Trophoblast cell (in vitro differentiated cells and primary cell): ENCODE measurements at regions not wholly inside any gene's neighbourhood (a gene's known extent, or its start where the extent isn't known, plus 50 kb on each side); places are given as distances from the start of the nearest gene placed in this dataset.

Experiments
- DNase-seq, 2 donors: peaks; one replicate each; pipeline ENCODE4 v3.0.0-alpha.2; 2016
- H2AFZ ChIP-seq: 2 replicates; pipeline ENCODE4 v1.6.1; 2013; ENCODE audit warnings: low read length, moderate library complexity, mild to moderate bottlenecking; ENCODE audit not compliant: insufficient read depth, poor library complexity
- H2AK5ac ChIP-seq: 2 replicates; pipeline ENCODE4 v1.6.1; 2013; ENCODE audit warnings: mild to moderate bottlenecking, low read length
- H2BK120ac ChIP-seq: 2 replicates; pipeline ENCODE4 v1.6.1; 2013; ENCODE audit warnings: low read length, mild to moderate bottlenecking, moderate library complexity; ENCODE audit not compliant: insufficient read depth, poor library complexity
- H2BK12ac ChIP-seq: 2 replicates; pipeline ENCODE4 v1.6.1; 2013; ENCODE audit warnings: mild to moderate bottlenecking, low read length, moderate library complexity
- H2BK5ac ChIP-seq: 2 replicates; pipeline ENCODE4 v1.6.1; 2013; ENCODE audit warnings: low read length, low read depth, moderate library complexity, mild to moderate bottlenecking; ENCODE audit not compliant: poor library complexity
- H3K14ac ChIP-seq: 2 replicates; pipeline ENCODE4 v1.6.1; 2013; ENCODE audit warnings: mild to moderate bottlenecking, low read length
- H3K18ac ChIP-seq: 2 replicates; pipeline ENCODE4 v1.6.1; 2013; ENCODE audit warnings: mild to moderate bottlenecking, low read length
- H3K23ac ChIP-seq: 2 replicates; pipeline ENCODE4 v1.6.1; 2013; ENCODE audit warnings: low read length
- H3K27ac ChIP-seq: 2 replicates; pipeline ENCODE4 v1.5.1; 2013; ENCODE audit warnings: low read depth, mild to moderate bottlenecking, inconsistent platforms, low read length, moderate library complexity
- H3K27me3 ChIP-seq: 2 replicates; pipeline ENCODE4 v1.6.1; 2013; ENCODE audit warnings: inconsistent platforms, mild to moderate bottlenecking, low read length, moderate library complexity; ENCODE audit not compliant: insufficient read depth
- H3K36me3 ChIP-seq, 2 experiments: 1 replicate in 1 of 2; 2 replicates in 1 of 2; pipeline ENCODE4 v1.6.1; 2013; ENCODE audit warnings: low read length in 2 of 2, mild to moderate bottlenecking in 2 of 2, moderate library complexity in 1 of 2; ENCODE audit not compliant: insufficient read depth in 2 of 2, control insufficient read depth in 1 of 2
- H3K4ac ChIP-seq: 2 replicates; pipeline ENCODE4 v1.6.1; 2013; ENCODE audit warnings: low read depth, mild to moderate bottlenecking, low read length, moderate library complexity
- H3K4me1 ChIP-seq, 2 experiments: 1 replicate in 1 of 2; 2 replicates in 1 of 2; pipeline ENCODE4 v1.6.1; 2013; ENCODE audit warnings: low read length in 2 of 2, mild to moderate bottlenecking in 2 of 2, moderate library complexity in 1 of 2; ENCODE audit not compliant: insufficient read depth in 2 of 2, control insufficient read depth in 1 of 2
- H3K4me2 ChIP-seq: 2 replicates; pipeline ENCODE4 v1.6.1; 2013; ENCODE audit warnings: inconsistent platforms, mild to moderate bottlenecking, low read length, moderate library complexity
- H3K4me3 ChIP-seq: 2 replicates; pipeline ENCODE4 v1.5.1; 2013; ENCODE audit warnings: mild to moderate bottlenecking, low read depth, low read length, inconsistent platforms
- H3K79me1 ChIP-seq: one replicate; pipeline ENCODE4 v1.6.1; 2013; ENCODE audit warnings: low read length
- H3K79me2 ChIP-seq: 2 replicates; pipeline ENCODE4 v1.6.1; 2013; ENCODE audit warnings: low read length, mild to moderate bottlenecking; ENCODE audit not compliant: control insufficient read depth, insufficient read depth, poor library complexity
- H3K9ac ChIP-seq: 2 replicates; pipeline ENCODE4 v1.6.1; 2013; ENCODE audit warnings: mild to moderate bottlenecking, low read length
- H3K9me3 ChIP-seq: 2 replicates; pipeline ENCODE4 v1.6.1; 2013; ENCODE audit warnings: low read depth, mild to moderate bottlenecking, control low read depth, inconsistent platforms, low read length; ENCODE audit not compliant: insufficient read depth
- H4K12ac ChIP-seq: 2 replicates; pipeline ENCODE4 v1.6.1; 2013; ENCODE audit warnings: low read depth, mild to moderate bottlenecking, low read length, moderate library complexity
- H4K8ac ChIP-seq: 2 replicates; pipeline ENCODE4 v1.6.1; 2013; ENCODE audit warnings: low read depth, mild to moderate bottlenecking, low read length, moderate library complexity
- H4K91ac ChIP-seq: one replicate; pipeline ENCODE4 v1.6.1; 2013; ENCODE audit warnings: low read depth, mild to moderate bottlenecking, low read length, moderate library complexity
- WGBS: extraction: QIAGEN DNeasy Blood & Tissue Kit; methylation state at CpG from one replicate; pipeline ENCODE4 v1.1.7; 2013; ENCODE audit warnings: missing lambda C conversion rate; ENCODE audit not compliant: insufficient read length, insufficient coverage; ENCODE audit errors: extremely low coverage; 5-methylcytosine and 5-hydroxymethylcytosine counted together

DNA sequence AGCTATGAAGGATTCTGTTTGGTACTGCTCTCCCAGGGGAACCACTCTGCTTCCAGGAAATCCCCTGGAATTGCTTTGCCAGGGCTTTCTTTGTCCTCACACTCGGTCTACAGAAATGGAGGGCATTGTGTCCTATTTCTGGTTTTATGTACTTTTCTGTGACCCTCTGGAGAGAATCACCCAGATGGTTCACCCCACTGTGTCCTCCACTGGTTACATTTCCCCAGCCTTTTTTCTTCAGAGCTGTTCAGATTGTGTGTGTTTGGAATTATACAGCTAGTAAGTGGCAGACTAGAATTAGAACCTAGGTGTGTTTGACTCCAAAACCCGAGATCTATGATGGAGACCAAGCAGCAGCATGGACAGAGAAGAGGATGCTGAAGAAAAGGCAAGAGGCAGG is 80.8 kb downstream of the CD164 start:
- WGBS: no CpG with 5 or more reads among the region's 2 CpGs
- no peak overlapping the region for H4K91ac ChIP-seq
- no peak overlapping the region for H4K12ac ChIP-seq
- peak overlapping the region; percentile 28 for H2BK12ac ChIP-seq
- no peak overlapping the region for H3K14ac ChIP-seq
- H3K27me3 ChIP-seq: no peaks in the 10 kb centered on the region
- no peaks in the 10 kb centered on the region for H3K79me2 ChIP-seq
- H2BK5ac ChIP-seq: no peak overlapping the region
- no peak for DNase-seq
- no peak overlapping the region for H3K27ac ChIP-seq
- no peaks in the 10 kb centered on the region for H3K79me1 ChIP-seq
- no peak overlapping the region for H2AFZ ChIP-seq
- H3K9me3 ChIP-seq: no peaks in the 10 kb centered on the region
- no peak overlapping the region for H2BK120ac ChIP-seq
- H3K4me3 ChIP-seq: no peak overlapping the region
- no peak overlapping the region for H3K23ac ChIP-seq
- no peak overlapping the region for H3K4ac ChIP-seq
- no peak overlapping the region for H4K8ac ChIP-seq
- no peak overlapping the region for H3K18ac ChIP-seq
- no peaks in the 10 kb centered on the region for H3K36me3 ChIP-seq
- no peak overlapping the region for H3K9ac ChIP-seq
- no peak overlapping the region for H2AK5ac ChIP-seq
- H3K4me2 ChIP-seq: no peak overlapping the region
- peaks cover 8 to 12% of the 10 kb centered on the region in 2 experiments for H3K4me1 ChIP-seq

DNA sequence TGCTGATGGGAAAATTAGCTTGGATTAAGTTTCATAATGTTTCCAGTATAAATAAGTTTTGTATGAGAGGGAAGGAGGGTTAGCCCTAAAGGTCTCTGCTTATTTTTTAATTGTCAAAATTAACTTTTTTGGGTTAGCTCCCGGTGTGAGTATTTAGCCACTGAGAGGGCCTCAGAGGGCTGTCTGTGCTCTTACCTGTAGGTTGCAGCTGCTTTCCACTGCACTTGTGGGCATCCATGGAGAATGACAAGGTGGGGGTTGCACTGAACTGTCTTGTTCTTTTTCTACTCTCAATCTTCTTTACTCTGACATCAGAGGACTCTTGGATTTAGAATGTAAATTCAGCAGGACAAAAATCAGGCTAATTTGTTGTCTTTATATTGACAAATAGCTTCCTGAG is 81.4 kb downstream of the CD164 start:
- no peaks in the 10 kb centered on the region for H3K79me1 ChIP-seq
- no peak overlapping the region for H2AK5ac ChIP-seq
- no peaks in the 10 kb centered on the region for H3K36me3 ChIP-seq
- H3K79me2 ChIP-seq: no peaks in the 10 kb centered on the region
- no peak overlapping the region for H3K4ac ChIP-seq
- DNase-seq: no peak
- no peak overlapping the region for H4K12ac ChIP-seq
- no peak overlapping the region for H4K91ac ChIP-seq
- H3K27ac ChIP-seq: no peak overlapping the region
- peaks cover 8 to 12% of the 10 kb centered on the region in 2 experiments for H3K4me1 ChIP-seq
- no peak overlapping the region for H3K14ac ChIP-seq
- H3K4me2 ChIP-seq: no peak overlapping the region
- H2AFZ ChIP-seq: no peak overlapping the region
- no peak overlapping the region for H2BK12ac ChIP-seq
- no peak overlapping the region for H3K23ac ChIP-seq
- no peak overlapping the region for H3K4me3 ChIP-seq
- no peak overlapping the region for H3K18ac ChIP-seq
- no peaks in the 10 kb centered on the region for H3K27me3 ChIP-seq
- WGBS: no CpG with 5 or more reads among the region's 1 CpG
- H4K8ac ChIP-seq: no peak overlapping the region
- no peaks in the 10 kb centered on the region for H3K9me3 ChIP-seq
- no peak overlapping the region for H2BK5ac ChIP-seq
- H2BK120ac ChIP-seq: no peak overlapping the region
- H3K9ac ChIP-seq: no peak overlapping the region

DNA sequence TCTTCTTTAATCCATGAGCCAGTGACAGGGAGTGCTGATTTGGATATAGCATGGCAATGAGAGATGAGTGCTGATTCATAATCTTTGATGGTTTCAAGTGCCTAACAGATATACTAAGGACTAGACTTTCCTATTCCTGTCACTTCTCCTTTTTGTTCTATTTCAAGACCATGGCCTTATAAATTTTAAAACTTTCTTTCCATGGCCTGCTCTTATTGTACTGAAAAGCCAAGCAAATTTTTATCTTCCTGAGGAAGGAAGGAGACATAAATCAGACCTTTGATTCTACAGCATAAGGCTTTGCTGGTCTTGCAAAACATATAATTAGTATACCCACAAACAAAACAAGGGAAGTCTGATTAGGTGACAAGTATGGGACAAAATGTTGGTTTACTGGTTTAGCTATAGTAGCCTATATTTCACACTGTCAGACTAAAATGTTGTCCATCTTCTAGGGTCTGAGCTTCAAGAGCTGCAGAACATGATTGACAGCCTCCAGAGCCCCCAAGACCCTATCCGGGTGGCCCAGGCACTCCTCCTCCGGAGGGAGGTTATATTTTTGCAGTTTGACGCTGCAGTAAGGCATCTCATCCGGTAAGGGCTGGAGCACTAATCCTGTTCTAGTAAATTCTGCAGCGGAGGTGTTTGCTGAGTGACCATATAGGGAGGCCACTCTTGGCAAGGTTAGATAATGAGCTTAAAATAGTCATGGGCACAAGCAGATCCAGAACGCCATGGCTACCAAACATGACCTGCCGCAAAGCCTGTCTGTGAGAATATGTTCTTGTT is 82.3 kb downstream of the CD164 start:
- Histone ChIP-seq H4K8ac (no peak overlapping the region), H2BK12ac (no peak overlapping the region), H3K27ac (no peak overlapping the region), H3K9ac (no peak overlapping the region), H3K4me2 (no peak overlapping the region), H3K9me3 (no peaks in the 10 kb centered on the region), H4K12ac (no peak overlapping the region), H3K23ac (no peak overlapping the region), H4K91ac (no peak overlapping the region), H3K79me1 (no peaks in the 10 kb centered on the region), H2AFZ (no peak overlapping the region), H3K14ac (no peak overlapping the region), H2AK5ac (no peak overlapping the region), H2BK5ac (no peak overlapping the region), H3K18ac (no peak overlapping the region), H3K4ac (no peak overlapping the region), H3K4me3 (no peak overlapping the region), H3K4me1 (peaks cover 8 to 12% of the 10 kb centered on the region in 2 experiments), H2BK120ac (no peak overlapping the region), H3K36me3 (no peaks in the 10 kb centered on the region), H3K27me3 (no peaks in the 10 kb centered on the region), H3K79me2 (no peaks in the 10 kb centered on the region)
- WGBS: no CpG with 5 or more reads among the region's 7 CpGs
- no peak for DNase-seq

DNA sequence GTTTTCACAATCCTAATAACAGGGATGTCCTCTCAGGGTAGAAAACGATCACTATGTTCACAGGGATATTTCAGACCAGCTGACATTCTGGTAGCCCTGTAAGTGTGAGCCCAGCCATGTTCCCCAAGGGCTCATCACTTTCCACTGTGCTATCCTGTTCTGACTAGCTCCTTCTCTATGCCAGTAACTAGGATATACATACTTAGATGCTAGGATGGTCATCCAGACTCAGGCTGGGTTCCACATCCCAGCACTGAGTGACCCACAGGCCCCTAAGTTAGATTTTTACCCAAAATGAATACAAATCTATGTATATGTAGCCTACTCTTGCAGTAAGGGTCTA is 83.0 kb downstream of the CD164 start:
- Histone ChIP-seq H4K12ac (no peak overlapping the region), H2BK5ac (no peak overlapping the region), H3K14ac (no peak overlapping the region), H2AFZ (no peak overlapping the region), H2BK12ac (no peak overlapping the region), H3K4me1 (peaks cover 6 to 11% of the 10 kb centered on the region in 2 experiments), H3K79me1 (no peaks in the 10 kb centered on the region), H3K27me3 (no peaks in the 10 kb centered on the region), H2BK120ac (no peak overlapping the region), H3K27ac (no peak overlapping the region), H4K91ac (no peak overlapping the region), H3K4ac (no peak overlapping the region), H3K23ac (no peak overlapping the region), H3K9me3 (no peaks in the 10 kb centered on the region), H4K8ac (no peak overlapping the region), H3K9ac (no peak overlapping the region), H3K18ac (no peak overlapping the region), H3K36me3 (no peaks in the 10 kb centered on the region), H3K4me2 (no peak overlapping the region), H2AK5ac (no peak overlapping the region), H3K4me3 (no peak overlapping the region), H3K79me2 (no peaks in the 10 kb centered on the region)
- no peak for DNase-seq
- WGBS: no CpG with 5 or more reads among the region's 1 CpG
